Ishikawa (cell line): ENCODE measurements at regions not wholly inside any gene's neighbourhood (a gene's known extent, or its start where the extent isn't known, plus 50 kb on each side); places are given as distances from the start of the nearest gene placed in this dataset.

ENCODE experiments used
- CEBPB ChIP-seq: IDR thresholded peaks from 2 replicates; pipeline ENCODE4 v1.6.1; 2012
- CREB1 ChIP-seq: IDR thresholded peaks from 2 replicates; pipeline ENCODE4 v1.6.1; 2012; ENCODE audit warnings: low read depth
- EGR1 ChIP-seq: IDR thresholded peaks from 2 replicates; pipeline ENCODE4 v1.6.1; 2012
- EP300 ChIP-seq: IDR thresholded peaks from 2 replicates; pipeline ENCODE4 v1.6.1; 2012; ENCODE audit warnings: borderline replicate concordance
- FOXM1 ChIP-seq: IDR thresholded peaks from 2 replicates; pipeline ENCODE4 v1.6.1; 2012; ENCODE audit warnings: low read depth, borderline replicate concordance
- NFIC ChIP-seq: IDR thresholded peaks from 2 replicates; pipeline ENCODE4 v1.6.1; 2012
- RAD21 ChIP-seq: IDR thresholded peaks from 2 replicates; pipeline ENCODE4 v1.6.1; 2012; ENCODE audit warnings: low read depth
- TAF1 ChIP-seq: IDR thresholded peaks from 2 replicates; pipeline ENCODE4 v1.6.1; 2012; ENCODE audit warnings: low read depth, mild to moderate bottlenecking
- TCF12 ChIP-seq: IDR thresholded peaks from 2 replicates; pipeline ENCODE4 v1.6.1; 2012; ENCODE audit warnings: low read depth
- TEAD4 ChIP-seq: IDR thresholded peaks from 2 replicates; pipeline ENCODE4 v1.6.1; 2012
- YY1 ChIP-seq: IDR thresholded peaks from 2 replicates; pipeline ENCODE4 v1.6.1; 2012; ENCODE audit warnings: low read depth
- ZBTB7A ChIP-seq: IDR thresholded peaks from 2 replicates; pipeline ENCODE4 v1.6.1; 2012; ENCODE audit warnings: low read depth
- TF ChIP-seq, protein P1 (sequence below): IDR thresholded peaks from 2 replicates; pipeline ENCODE4 v1.6.1; 2012; ENCODE audit warnings: low read depth, mild to moderate bottlenecking
- TF ChIP-seq, protein P2 (sequence below): IDR thresholded peaks from 2 replicates; pipeline ENCODE4 v1.6.1; 2012
- TF ChIP-seq, protein P3 (sequence below): IDR thresholded peaks from 2 replicates; pipeline ENCODE4 v1.6.1; 2012

DNA sequence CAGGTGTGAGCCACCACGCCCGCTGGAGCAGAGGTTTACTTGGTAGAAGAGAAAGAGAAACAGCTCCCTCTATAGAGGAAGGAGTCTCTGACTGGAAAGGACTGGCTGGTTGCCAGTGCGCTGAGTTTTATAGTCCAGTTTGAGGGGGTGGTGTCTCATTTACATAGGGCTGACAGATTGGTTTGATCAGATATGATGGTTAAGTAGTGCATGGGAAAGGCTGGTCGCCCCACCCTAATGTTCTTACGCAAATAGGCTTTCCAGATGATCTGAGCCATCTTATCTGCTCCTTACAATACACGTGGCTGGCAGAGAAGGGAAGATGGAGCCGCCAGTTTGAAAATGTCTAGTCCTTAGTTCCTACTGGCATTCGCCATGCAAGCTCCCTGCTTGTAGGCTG is 439.5 kb downstream of the NAF1 start:
- TF ChIP-seq CEBPB = no peak
- TF ChIP-seq NFIC = no peak
- TF ChIP-seq, protein P1, sequence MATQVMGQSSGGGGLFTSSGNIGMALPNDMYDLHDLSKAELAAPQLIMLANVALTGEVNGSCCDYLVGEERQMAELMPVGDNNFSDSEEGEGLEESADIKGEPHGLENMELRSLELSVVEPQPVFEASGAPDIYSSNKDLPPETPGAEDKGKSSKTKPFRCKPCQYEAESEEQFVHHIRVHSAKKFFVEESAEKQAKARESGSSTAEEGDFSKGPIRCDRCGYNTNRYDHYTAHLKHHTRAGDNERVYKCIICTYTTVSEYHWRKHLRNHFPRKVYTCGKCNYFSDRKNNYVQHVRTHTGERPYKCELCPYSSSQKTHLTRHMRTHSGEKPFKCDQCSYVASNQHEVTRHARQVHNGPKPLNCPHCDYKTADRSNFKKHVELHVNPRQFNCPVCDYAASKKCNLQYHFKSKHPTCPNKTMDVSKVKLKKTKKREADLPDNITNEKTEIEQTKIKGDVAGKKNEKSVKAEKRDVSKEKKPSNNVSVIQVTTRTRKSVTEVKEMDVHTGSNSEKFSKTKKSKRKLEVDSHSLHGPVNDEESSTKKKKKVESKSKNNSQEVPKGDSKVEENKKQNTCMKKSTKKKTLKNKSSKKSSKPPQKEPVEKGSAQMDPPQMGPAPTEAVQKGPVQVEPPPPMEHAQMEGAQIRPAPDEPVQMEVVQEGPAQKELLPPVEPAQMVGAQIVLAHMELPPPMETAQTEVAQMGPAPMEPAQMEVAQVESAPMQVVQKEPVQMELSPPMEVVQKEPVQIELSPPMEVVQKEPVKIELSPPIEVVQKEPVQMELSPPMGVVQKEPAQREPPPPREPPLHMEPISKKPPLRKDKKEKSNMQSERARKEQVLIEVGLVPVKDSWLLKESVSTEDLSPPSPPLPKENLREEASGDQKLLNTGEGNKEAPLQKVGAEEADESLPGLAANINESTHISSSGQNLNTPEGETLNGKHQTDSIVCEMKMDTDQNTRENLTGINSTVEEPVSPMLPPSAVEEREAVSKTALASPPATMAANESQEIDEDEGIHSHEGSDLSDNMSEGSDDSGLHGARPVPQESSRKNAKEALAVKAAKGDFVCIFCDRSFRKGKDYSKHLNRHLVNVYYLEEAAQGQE = no peak
- TF ChIP-seq TAF1 = no peak
- TF ChIP-seq ZBTB7A = no peak
- TF ChIP-seq, protein P2, sequence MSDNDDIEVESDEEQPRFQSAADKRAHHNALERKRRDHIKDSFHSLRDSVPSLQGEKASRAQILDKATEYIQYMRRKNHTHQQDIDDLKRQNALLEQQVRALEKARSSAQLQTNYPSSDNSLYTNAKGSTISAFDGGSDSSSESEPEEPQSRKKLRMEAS = no peak
- TF ChIP-seq CREB1 = no peak
- no peak for TF ChIP-seq RAD21
- no peak for TF ChIP-seq FOXM1
- no peak for TF ChIP-seq YY1
- TF ChIP-seq EP300 = no peak
- no peak for TF ChIP-seq EGR1
- no peak for TF ChIP-seq TCF12
- TF ChIP-seq TEAD4 = no peak
- TF ChIP-seq, protein P3, sequence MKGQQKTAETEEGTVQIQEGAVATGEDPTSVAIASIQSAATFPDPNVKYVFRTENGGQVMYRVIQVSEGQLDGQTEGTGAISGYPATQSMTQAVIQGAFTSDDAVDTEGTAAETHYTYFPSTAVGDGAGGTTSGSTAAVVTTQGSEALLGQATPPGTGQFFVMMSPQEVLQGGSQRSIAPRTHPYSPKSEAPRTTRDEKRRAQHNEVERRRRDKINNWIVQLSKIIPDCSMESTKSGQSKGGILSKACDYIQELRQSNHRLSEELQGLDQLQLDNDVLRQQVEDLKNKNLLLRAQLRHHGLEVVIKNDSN = no peak

DNA sequence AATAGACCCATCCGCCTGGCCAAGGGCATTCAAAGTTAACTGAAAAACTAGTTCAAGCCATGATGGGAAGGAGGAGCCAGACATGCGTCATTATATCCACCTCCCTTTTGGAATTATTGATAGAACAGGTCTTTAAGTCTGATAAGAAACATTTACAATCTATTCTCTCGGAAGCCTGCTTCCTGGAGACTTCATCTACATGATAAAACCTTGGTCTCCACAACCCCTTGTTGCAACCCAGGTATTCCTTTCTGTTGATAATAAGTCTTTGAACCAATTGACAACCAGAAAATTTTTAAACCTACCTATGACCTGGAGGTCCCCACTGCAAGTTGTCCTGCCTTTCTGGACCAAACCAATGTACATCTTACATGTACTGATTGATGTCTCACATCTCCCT is 451.3 kb downstream of the NAF1 start:
- TF ChIP-seq FOXM1 = no peak
- no peak for TF ChIP-seq CEBPB
- TF ChIP-seq CREB1 = no peak
- no peak for TF ChIP-seq ZBTB7A
- TF ChIP-seq, protein P1 = no peak
- TF ChIP-seq YY1 = no peak
- TF ChIP-seq, protein P3 = no peak
- no peak for TF ChIP-seq EGR1
- TF ChIP-seq, protein P2 = no peak
- TF ChIP-seq NFIC = no peak
- no peak for TF ChIP-seq RAD21
- TF ChIP-seq TAF1 = no peak
- TF ChIP-seq TEAD4 = no peak
- TF ChIP-seq TCF12 = no peak
- no peak for TF ChIP-seq EP300

DNA sequence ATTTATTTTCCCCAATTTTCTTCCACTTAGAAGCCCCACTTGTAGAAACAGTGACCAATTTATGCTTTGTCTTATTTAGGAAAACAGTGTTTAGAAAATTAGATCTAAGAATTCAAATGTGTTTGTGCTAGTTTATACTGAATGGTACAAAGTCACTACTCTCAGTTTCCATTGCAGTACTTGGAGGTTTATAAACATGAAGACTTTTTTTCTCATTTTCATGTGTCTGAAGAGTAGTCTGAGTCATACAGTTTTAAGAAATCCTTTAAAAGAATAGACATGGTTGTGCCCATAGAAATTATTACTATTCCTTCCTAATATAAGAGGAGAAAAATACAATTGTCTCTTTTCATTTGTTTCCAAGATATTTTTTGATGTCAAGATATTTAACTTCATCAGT is 458.7 kb downstream of the NAF1 start:
- no peak for TF ChIP-seq TAF1
- TF ChIP-seq, protein P2 = no peak
- TF ChIP-seq FOXM1 = no peak

DNA sequence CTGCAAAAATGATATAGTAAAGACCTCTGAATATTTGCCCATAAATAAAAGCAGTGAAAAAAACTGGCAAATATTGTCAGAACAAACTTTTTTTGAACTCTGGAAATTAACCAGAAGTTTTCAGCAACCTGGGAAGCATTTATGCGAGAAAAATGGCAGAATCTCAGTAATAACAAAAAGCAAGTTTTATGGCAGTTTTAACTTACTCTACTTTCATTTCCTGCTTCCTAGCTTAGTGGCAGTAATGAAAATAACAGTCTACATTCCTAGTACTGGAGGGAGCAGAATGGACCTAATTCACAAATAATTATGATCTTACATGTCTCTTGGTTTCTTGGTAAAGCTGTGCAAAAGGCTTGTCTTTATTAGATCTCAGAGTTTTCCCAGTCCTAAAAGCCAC is 460.1 kb downstream of the NAF1 start:
- TF ChIP-seq, protein P1 = no peak
- no peak for TF ChIP-seq CEBPB
- no peak for TF ChIP-seq RAD21
- TF ChIP-seq ZBTB7A = no peak
- TF ChIP-seq EP300 = no peak
- TF ChIP-seq, protein P2 = no peak
- TF ChIP-seq FOXM1 = no peak
- no peak for TF ChIP-seq EGR1
- no peak for TF ChIP-seq TCF12
- TF ChIP-seq NFIC = no peak
- no peak for TF ChIP-seq YY1
- TF ChIP-seq TEAD4 = no peak
- no peak for TF ChIP-seq TAF1
- TF ChIP-seq, protein P3 = no peak
